Ovary (tissue), 7 donors: ENCODE measurements at regions not wholly inside any gene's neighbourhood (a gene's known extent, or its start where the extent isn't known, plus 50 kb on each side); places are given as distances from the start of the nearest gene placed in this dataset.

Experiments used
- DNase-seq, 5 donors: peaks; one replicate each; pipeline ENCODE4 v3.0.0-alpha.2; 2019 to 2020
- H3K27ac ChIP-seq, 2 donors: fragments of 200-600 bp; one replicate each; pipeline versions ENCODE4 v1.5.1 to v1.8.0; 2019 to 2022
- H3K27me3 ChIP-seq: fragments of 200-600 bp; one replicate; pipeline ENCODE4 v1.8.0; 2022
- H3K36me3 ChIP-seq: fragments of 200-600 bp; sonication (generic); one replicate; pipeline ENCODE4 v1.5.1; 2019
- H3K4me1 ChIP-seq: one replicate; pipeline ENCODE4 v1.8.1; 2013; ENCODE audit warnings: mild to moderate bottlenecking, moderate library complexity; ENCODE audit not compliant: insufficient read depth
- H3K4me3 ChIP-seq: fragments of 200-600 bp; sonication (generic); one replicate; pipeline ENCODE4 v1.5.1; 2017
- H3K9me3 ChIP-seq, 2 donors: fragments of 200-600 bp in 1 of 2; sonication (generic) in 1 of 2; one replicate each; pipeline versions ENCODE4 v1.5.1 to v1.8.1; 2013 to 2019; ENCODE audit warnings: mild to moderate bottlenecking in 1 of 2, moderate library complexity in 1 of 2
- CTCF ChIP-seq, 3 donors: fragments of 450-650 bp in 2 of 3; fragments of 200-600 bp in 1 of 3; IDR thresholded peaks; one replicate each; pipeline versions ENCODE4 v1.5.1 to v1.8.0; 2016 to 2022; ENCODE audit warnings: antibody characterized with exemption in 3 of 3, mild to moderate bottlenecking in 1 of 3
- EP300 ChIP-seq: sonication (generic); formaldehyde crosslinking; IDR thresholded peaks from one replicate; pipeline ENCODE4 v1.6.1; 2017; ENCODE audit warnings: antibody characterized with exemption
- POLR2A ChIP-seq: fragments of 450-650 bp; IDR thresholded peaks from one replicate; pipeline ENCODE4 v1.6.1; 2017; ENCODE audit warnings: antibody characterized with exemption, mild to moderate bottlenecking, moderate library complexity
- WGBS, 3 donors: extraction: QIAGEN DNeasy Blood & Tissue Kit in 1 of 3; methylation state at CpG; one replicate each; pipeline versions ENCODE4 v1.1.5 to v1.1.7; 2013 to 2017; 5-methylcytosine and 5-hydroxymethylcytosine counted together
- intact Hi-C, 4 donors: fragments of 100-400 bp; cut with DNase I; formaldehyde crosslinking; loops; one replicate each; pipeline versions ENCODE4 v1.11.0 to v1.15.1; 2022 to 2023
- donor health status: DM: no; HTN: no; CAD: no; lungs with moderate emphysema.
- donor health status: DM: no; HTN: no; CAD: no.
- donor health status: Bipolar disorder and iron deficiency.
- donor health status: DM: no; HTN: no; CAD: no.
- donor health status: DM: yes; HTN: yes; CAD: no.

DNA sequence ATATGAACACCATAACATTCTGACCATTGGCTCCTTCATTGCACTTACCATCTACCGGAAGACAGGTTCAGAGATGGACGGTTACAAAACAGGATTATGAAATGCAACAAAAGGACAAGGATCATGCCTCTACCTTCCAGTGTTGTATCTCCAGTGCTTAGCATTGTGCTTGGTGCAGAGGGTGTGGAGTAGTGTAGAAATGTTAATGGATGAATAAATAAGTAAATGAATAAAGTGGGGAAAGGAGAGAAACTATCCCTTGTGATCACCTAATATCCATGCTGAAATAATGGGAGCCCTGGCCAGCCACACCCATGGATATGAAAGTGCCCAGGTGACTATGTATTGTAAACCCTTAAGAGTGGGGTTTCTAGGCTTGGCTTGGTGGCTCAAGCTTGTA lies 344.8 kb upstream of the LMCD1 start:
- WGBS, 3 donors: 95 to 96% (median 96%) methylated on average over 2 of the region's 2 CpGs
- Histone ChIP-seq H3K9me3 (no peaks in the 10 kb centered on the region), H3K27me3 (no peaks in the 10 kb centered on the region), H3K4me3 (no peak overlapping the region), H3K27ac (no peak overlapping the region), H3K4me1 (no peaks in the 10 kb centered on the region), H3K36me3 (no peaks in the 10 kb centered on the region)
- no peak for TF ChIP-seq EP300
- no peak for TF ChIP-seq CTCF (IDR thresholded peaks at IDR 0.05)
- no peak for TF ChIP-seq POLR2A
- intact Hi-C loops: no loop called here
- DNase-seq: no peak

- Histone ChIP-seq H3K9me3 (no peaks in the 10 kb centered on the region), H3K27me3 (no peaks in the 10 kb centered on the region), H3K27ac (no peak overlapping the region), H3K4me3 (no peak overlapping the region), H3K4me1 (no peaks in the 10 kb centered on the region), H3K36me3 (no peaks in the 10 kb centered on the region)
- no peak for DNase-seq
- TF ChIP-seq POLR2A (no peak), CTCF (IDR thresholded peaks at IDR 0.05) (no peak), EP300 (no peak)
- 84 to 91% (median 88%) methylated on average over 4 of the region's 4 CpGs for WGBS, 3 donors
- intact Hi-C loops: no loop called here
Measured at GRCh38 chr3:8157640-8158039, 344.0 kb upstream of the LMCD1 start.

DNA sequence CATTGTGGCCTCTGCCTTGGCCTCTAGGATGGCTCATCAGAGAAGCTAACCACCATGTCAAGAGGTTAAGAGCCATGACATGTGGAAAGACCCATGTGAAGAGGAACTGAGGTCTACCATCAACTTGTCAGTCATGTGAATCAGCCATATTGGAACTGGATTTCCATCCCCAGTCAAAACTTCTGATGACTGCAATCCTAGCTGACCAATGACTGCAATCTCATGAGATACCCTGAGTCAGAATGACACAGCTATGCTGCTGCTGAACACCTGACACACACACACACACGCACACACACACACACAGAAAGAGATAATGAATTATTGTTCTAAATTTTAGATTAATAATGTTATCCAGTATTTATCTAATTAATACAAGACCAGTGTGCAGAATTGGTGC lies 337.5 kb upstream of the LMCD1 start:
- 95 to 100% (median 96%) methylated on average over 1 of the region's 1 CpG for WGBS, 3 donors
- H3K4me1 ChIP-seq: no peaks in the 10 kb centered on the region
- H3K27ac ChIP-seq: no peak overlapping the region
- no peak overlapping the region for H3K4me3 ChIP-seq
- no peaks in the 10 kb centered on the region for H3K27me3 ChIP-seq
- no peak for DNase-seq
- H3K9me3 ChIP-seq: no peaks in the 10 kb centered on the region
- no peaks in the 10 kb centered on the region for H3K36me3 ChIP-seq
- intact Hi-C loops: no loop called here
- TF ChIP-seq EP300: no peak
- TF ChIP-seq CTCF (IDR thresholded peaks at IDR 0.05): no peak
- no peak for TF ChIP-seq POLR2A

DNA sequence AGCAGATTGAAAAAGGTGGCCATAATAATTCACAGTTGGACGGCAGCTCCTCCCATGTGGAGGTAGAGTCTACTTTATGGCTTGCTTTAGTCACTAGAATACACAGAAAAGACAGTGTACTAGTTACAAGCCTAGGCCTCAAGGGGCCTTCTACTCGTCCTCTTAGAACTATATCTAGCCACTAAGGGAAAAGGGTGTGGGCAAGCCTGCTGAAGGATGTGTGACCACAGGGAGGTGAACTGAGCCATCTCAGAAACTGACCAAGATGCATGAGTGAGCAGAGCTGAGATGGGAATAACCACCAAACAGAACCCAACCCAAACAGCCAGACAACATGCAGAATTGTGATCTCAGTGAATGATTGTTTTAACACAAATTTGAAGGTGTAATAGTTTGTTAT lies 335.6 kb upstream of the LMCD1 start:
- intact Hi-C loops: no loop called here
- DNase-seq: no peak
- TF ChIP-seq CTCF (IDR thresholded peaks at IDR 0.05): no peak
- WGBS, 3 donors: 87 to 96% (median 93%) methylated on average over 2 of the region's 2 CpGs
- no peak overlapping the region for H3K4me3 ChIP-seq
- no peaks in the 10 kb centered on the region for H3K9me3 ChIP-seq
- H3K4me1 ChIP-seq: no peaks in the 10 kb centered on the region
- H3K36me3 ChIP-seq: no peaks in the 10 kb centered on the region
- no peak overlapping the region for H3K27ac ChIP-seq
- H3K27me3 ChIP-seq: no peaks in the 10 kb centered on the region

DNA sequence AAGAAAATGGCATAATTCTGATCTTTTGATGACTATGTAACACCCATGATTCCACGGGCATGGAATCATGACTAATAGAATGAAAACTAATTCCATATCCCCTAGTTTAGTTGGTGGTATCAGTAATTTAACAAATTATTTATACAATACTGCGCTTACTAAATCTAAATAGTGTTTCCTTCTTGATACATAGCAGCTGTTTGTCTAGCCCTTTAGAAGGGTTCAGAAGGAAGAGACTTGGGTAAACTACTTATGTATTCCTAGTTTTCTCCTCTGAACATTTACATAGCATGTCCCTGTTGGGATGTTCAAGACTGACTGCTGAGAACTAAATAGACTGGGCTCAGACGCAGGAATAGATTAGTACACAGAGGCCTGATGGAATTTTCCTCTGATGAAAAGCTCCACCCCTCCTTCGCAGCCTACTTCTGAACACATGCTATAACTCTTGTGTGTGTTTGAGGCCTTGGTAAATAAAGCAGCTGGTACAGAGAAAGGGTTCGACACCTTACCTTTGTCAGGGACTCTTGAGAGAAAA lies 330.6 kb upstream of the LMCD1 start:
- Histone ChIP-seq H3K9me3 (no peaks in the 10 kb centered on the region), H3K27me3 (no peaks in the 10 kb centered on the region), H3K36me3 (no peaks in the 10 kb centered on the region), H3K4me1 (no peaks in the 10 kb centered on the region), H3K27ac (no peak overlapping the region), H3K4me3 (no peak overlapping the region)
- no peak for TF ChIP-seq EP300
- no peak for TF ChIP-seq POLR2A
- TF ChIP-seq CTCF (IDR thresholded peaks at IDR 0.05): no peak
- intact Hi-C loops: no loop called here
- 24 to 50% (median 34%) methylated on average over 5 of the region's 5 CpGs for WGBS, 3 donors
- DNase-seq: no peak
